ENCODE measurements at regions not wholly inside any gene's neighbourhood (a gene's known extent, or its start where the extent isn't known, plus 50 kb on each side); places are given as distances from the start of the nearest gene placed in this dataset.

DNA sequence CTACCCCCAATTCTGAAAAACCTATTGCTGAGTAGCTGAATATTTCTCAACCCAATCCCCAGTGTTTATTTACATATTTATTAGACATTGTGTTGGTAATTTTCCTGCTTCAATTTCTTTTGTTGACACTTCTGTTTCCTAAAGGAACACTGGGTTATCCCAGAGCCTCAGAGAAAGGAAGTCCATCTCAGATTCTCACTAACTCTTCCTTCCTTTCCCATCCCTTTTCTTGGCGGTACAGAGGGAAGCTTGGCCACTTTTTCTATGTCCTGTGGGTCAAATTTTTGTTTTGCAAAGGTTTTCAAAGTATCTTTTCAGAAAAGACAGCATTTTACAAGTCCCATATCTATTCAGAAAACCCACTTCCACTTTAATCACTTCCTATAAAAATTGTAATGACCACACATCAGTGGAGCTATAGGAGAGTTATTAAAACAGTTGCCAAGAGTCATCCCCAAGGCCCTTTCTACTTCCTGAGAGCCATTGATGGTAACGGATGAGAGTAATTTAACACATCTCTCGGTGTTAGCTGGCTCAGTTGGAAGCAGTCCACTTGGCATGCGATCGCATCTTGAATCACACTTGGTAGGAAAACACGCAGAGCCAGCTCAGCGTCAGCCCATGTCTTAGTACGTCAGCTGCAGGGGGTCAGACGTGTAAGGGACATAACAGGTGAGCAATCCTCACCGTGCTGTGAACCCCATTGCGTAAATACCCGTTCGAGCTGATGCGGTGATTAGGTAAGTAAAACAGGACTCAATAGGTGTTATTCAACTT, 231.1 kb upstream of the ADARB2 start:
- no peak for TF ChIP-seq CTCF (IDR thresholded peaks at IDR 0.05)
- no peak for TF ChIP-seq POLR2A (IDR thresholded peaks at IDR 0.05)
- no peak for TF ChIP-seq POLR2AphosphoS5 (IDR thresholded peaks at IDR 0.05)
- no peak for TF ChIP-seq EP300 (IDR thresholded peaks at IDR 0.05)
